ENCODE measurements at regions not wholly inside any gene's neighbourhood (a gene's known extent, or its start where the extent isn't known, plus 50 kb on each side); places are given as distances from the start of the nearest gene placed in this dataset.
"Not testable (repeated sequence)": the region's sequence is repeated elsewhere in the genome, so short reads cannot be mapped to it uniquely, and the experiment has no call there.

DNA sequence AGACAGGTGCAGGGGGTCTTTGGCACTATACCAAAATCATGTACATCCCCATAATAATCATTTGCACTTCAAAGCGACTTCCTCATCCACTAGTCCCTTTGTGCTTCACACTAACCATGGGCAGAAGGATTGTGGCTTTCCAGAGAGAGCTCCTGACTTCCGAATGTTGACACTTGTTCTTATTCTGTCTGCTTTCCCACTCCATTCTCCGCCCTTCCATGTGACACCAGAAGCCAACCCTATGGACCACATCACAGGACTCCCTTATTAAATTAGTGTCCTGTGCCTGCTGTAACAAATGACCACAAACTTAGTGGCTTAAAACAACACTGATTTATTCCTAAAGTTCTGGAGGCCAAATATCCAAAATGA is 91.6 kb downstream of the CMC2 start:
- H3K4me3 Mint-ChIP-seq, result no peak overlapping the region
- H3K4me1 Mint-ChIP-seq (ENCODE audit: low read depth in 2 of 2), result no peaks in the 10 kb centered on the region
- DNase-seq (ENCODE audit: low spot score) (no peak), ATAC-seq (no peak)
- peaks cover 18 to 30% of the 10 kb centered on the region in 2 donors for H3K27me3 Mint-ChIP-seq
- no peaks in the 10 kb centered on the region for H3K9me3 Mint-ChIP-seq
- no peak overlapping the region for H3K27ac Mint-ChIP-seq
- H3K36me3 Mint-ChIP-seq, result no peaks in the 10 kb centered on the region

DNA sequence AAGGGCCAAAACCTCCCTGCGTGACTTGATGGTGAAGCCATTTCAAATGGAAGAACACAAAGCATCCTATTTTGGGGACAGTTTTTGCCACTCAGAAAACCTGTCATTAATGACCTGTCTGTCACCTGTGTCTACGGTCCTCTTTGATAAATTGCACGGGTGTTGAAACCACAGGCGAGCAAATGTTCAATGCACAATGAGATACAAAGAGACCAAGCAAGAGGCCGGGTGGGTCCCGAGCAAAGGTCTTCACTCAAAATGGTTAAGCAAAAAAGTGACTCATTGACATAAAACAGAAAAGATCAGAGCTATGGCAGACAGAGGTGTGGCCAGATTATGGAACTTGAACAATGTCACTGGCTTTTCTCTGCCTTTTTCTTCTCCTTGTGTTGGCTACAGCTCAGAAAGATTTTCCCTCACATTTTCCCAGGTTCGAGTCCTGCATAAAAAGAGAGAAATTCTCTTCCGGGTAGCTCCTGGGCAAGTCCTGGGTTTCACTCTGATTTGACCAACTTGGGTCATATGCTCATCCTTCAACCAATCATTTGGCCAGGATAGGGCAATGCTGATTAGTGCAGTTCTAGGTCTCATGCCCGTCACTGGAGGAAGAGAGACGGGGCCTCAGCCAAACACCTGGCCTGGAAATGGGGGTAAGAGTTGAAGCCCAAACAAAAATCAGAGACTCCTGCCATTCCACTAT is 92.2 kb downstream of the CMC2 start:
- no peaks in the 10 kb centered on the region for H3K9me3 Mint-ChIP-seq
- H3K4me3 Mint-ChIP-seq, result no peak overlapping the region
- no peaks in the 10 kb centered on the region for H3K4me1 Mint-ChIP-seq (ENCODE audit: low read depth in 2 of 2)
- no peak overlapping the region for H3K27ac Mint-ChIP-seq
- H3K27me3 Mint-ChIP-seq, result peaks cover 12 to 25% of the 10 kb centered on the region in 2 donors
- no peak for ATAC-seq
- H3K36me3 Mint-ChIP-seq, result no peaks in the 10 kb centered on the region
- DNase-seq (ENCODE audit: low spot score), result no peak

DNA sequence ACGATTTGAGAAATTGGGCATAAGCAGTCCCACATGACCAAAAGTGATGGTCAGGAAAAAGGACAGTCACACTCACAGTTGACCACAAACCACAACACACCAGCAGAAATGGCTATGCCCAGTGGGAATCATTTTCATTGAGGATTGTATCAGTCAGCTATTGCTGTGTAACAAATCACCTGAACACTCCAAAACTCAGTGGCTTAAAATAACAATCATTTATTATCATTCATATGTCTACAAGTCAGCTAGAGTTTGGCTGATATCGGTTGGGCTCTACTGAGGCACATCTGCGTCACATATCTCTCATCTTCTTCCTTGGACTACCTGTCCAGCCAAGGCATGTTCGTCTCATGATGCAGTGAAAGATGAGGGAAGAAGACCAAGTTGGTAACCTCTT is 93.3 kb downstream of the CMC2 start:
- ATAC-seq (no peak), DNase-seq (ENCODE audit: low spot score) (no peak)
- H3K9me3 Mint-ChIP-seq, result no peaks in the 10 kb centered on the region
- no peak overlapping the region for H3K27ac Mint-ChIP-seq
- no peaks in the 10 kb centered on the region for H3K36me3 Mint-ChIP-seq
- H3K4me1 Mint-ChIP-seq (ENCODE audit: low read depth in 2 of 2), result no peaks in the 10 kb centered on the region
- H3K4me3 Mint-ChIP-seq, result no peak overlapping the region
- H3K27me3 Mint-ChIP-seq, result peaks cover 5 to 14% of the 10 kb centered on the region in 2 donors

DNA sequence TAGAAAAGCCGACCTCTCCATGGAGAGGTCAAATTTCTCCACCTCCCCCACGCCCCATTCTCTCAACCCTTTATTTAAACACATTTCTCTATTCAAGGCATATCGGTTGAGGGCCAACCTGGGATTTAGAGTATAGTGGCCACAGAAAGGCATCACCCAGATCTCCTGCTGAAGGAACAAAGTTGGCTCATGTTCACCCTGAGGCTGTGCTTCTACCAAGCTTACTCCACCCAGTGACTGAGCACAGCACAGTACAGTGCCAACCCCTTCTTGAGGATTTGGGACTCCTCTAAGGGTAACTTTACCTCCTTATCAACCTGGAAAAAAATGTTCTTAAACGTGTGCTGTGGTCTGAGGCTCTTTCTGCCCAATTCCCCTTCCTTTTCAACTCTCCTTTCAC is 94.0 kb downstream of the CMC2 start:
- Mint-ChIP-seq H3K36me3 (no peaks in the 10 kb centered on the region), H3K9me3 (no peaks in the 10 kb centered on the region), H3K27me3 (peaks cover 2 to 6% of the 10 kb centered on the region in 2 donors), H3K4me1 (ENCODE audit: low read depth in 2 of 2) (no peaks in the 10 kb centered on the region), H3K4me3 (no peak overlapping the region), H3K27ac (no peak overlapping the region)
- DNase-seq (ENCODE audit: low spot score) (no peak), ATAC-seq (no peak)

DNA sequence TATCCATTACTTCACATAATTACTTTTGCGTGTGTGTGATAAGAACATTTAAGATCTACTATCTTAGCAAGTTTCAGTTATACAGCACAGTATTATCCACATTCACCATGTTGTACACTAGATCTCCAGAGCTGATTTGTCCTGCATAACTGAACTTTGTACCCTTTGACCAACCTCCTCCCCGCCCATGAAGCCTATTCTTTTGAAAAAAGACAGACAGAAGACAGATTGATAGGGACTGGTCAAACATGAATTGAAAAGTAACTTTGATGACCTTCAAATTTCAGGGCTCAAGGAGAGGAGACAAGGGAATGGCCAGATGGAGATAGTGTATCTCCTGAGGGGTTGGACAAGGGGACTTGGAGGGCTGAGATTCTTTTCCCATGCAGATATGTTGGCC is 96.3 kb downstream of the CMC2 start:
- no peak overlapping the region for H3K27ac Mint-ChIP-seq
- ATAC-seq (no peak), DNase-seq (ENCODE audit: low spot score) (no peak)
- H3K27me3 Mint-ChIP-seq, result peaks cover 2 to 6% of the 10 kb centered on the region in 2 donors
- no peak overlapping the region for H3K4me3 Mint-ChIP-seq
- no peaks in the 10 kb centered on the region for H3K9me3 Mint-ChIP-seq
- H3K4me1 Mint-ChIP-seq (ENCODE audit: low read depth in 2 of 2), result no peaks in the 10 kb centered on the region
- no peaks in the 10 kb centered on the region for H3K36me3 Mint-ChIP-seq

DNA sequence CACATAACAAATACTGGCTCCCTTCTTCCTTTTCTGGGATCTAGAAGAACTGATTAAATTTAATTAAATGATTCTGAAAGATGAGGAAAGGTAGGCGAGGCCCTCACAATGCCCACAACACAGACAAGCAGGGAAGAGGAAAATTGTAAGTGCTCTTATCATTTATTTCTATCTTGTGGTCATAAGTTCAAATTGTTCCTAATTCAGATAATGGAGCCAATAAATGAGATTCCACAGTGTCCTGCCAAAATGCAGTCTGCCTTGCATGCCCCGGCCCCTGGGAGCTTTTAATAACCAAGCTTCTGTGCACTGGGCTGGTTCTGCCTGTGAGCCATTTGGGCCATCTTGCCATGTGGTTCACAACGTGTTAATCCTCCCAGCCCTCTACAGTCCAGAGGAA is 97.0 kb downstream of the CMC2 start:
- DNase-seq (ENCODE audit: low spot score) (no peak), ATAC-seq (no peak)
- Mint-ChIP-seq H3K4me1 (ENCODE audit: low read depth in 2 of 2) (no peaks in the 10 kb centered on the region), H3K9me3 (no peaks in the 10 kb centered on the region), H3K27me3 (peaks cover 0 to 6% of the 10 kb centered on the region in 2 donors), H3K36me3 (no peaks in the 10 kb centered on the region), H3K27ac (no peak overlapping the region), H3K4me3 (no peak overlapping the region)

DNA sequence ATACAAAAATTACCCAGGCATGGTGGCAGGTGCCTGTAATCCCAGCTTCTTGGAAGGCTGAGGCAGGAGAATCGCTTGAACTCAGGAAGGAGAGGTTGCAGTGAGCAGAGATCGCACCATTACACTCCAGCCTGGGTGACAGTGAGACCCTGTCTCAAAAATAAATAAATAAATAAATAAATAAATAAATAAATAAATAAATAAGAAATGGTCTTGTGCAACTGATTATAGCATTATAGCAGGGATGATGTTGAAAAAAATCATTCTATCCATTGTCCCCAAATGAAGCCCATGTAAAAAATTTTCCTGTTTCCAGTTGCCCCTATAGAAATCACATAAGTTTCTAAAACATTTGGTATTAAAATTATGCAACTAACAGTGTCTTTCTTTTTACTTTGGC is 100.5 kb downstream of the CMC2 start:
- not testable (repeated sequence) for H3K27ac Mint-ChIP-seq; H3K4me3 Mint-ChIP-seq; H3K9me3 Mint-ChIP-seq; DNase-seq (ENCODE audit: low spot score); H3K36me3 Mint-ChIP-seq; H3K4me1 Mint-ChIP-seq (ENCODE audit: low read depth in 2 of 2); H3K27me3 Mint-ChIP-seq; ATAC-seq

DNA sequence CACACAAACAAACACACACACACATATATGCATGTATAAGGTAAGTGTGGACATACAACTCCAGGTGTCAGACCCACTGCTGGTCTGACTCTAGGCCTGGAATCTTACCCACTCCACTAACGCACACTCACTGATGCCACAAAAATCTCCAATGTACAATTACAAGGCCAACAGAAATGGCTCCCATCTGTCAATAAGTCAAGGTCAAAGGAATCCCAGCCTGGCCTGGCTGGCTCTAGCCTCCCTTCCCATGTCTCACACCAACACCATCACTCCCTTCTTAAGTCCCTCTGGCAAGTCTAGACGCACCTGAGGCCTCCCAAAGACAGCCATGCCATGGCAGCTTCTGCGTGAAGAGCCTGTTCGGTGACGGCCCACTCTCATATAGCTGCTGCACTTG is 99.2 kb upstream of the CDYL2 start:
- Mint-ChIP-seq H3K9me3 (no peaks in the 10 kb centered on the region), H3K27me3 (peaks cover 9% of the 10 kb centered on the region in 2 donors), H3K27ac (no peak overlapping the region), H3K36me3 (no peaks in the 10 kb centered on the region), H3K4me1 (ENCODE audit: low read depth in 2 of 2) (no peaks in the 10 kb centered on the region), H3K4me3 (no peak overlapping the region)
- ATAC-seq, result no peak
- no peak for DNase-seq (ENCODE audit: low spot score)

DNA sequence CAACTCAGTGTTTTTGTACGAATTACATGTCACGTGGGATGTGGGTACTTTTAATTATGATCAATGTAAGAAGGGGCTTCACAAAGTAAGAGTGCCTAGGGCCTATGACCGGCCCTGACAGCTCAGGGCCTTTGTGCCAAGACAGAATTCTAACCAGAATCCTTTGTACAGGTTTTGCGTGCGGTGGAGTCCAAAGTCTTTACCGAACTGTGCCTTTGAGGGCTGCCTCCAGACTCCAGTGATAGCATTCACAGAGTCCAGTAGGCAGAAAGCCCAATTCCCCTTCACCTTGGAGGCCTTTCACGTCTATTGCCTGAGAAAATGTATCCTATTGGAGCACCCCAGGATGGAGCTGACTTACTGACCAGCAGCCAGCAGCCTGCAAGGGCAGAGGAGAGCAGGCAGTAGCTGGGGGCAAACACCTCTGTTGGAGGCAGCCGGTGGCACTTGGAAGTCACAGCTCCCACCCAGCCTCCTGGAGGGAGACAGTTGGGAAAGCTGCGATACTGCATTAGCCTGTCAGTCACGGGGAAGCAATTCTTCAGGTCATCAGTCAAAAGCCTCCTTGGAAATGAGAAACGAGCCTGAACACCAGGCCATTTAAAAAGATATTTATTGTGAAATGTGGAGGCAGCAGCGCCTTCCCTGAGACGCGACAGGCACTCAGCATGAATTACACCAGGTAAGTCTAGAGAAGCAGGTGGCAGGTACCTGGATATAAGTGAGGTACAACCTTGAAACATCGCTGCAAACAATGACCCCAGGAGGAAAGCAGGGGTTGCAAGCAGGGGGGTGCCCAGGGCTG is 98.1 kb upstream of the CDYL2 start:
- Mint-ChIP-seq H3K27me3 (peaks cover 9% of the 10 kb centered on the region in 2 donors), H3K9me3 (no peaks in the 10 kb centered on the region), H3K4me1 (ENCODE audit: low read depth in 2 of 2) (no peaks in the 10 kb centered on the region), H3K36me3 (no peaks in the 10 kb centered on the region), H3K27ac (no peak overlapping the region), H3K4me3 (no peak overlapping the region)
- ATAC-seq, result no peak
- no peak for DNase-seq (ENCODE audit: low spot score)

DNA sequence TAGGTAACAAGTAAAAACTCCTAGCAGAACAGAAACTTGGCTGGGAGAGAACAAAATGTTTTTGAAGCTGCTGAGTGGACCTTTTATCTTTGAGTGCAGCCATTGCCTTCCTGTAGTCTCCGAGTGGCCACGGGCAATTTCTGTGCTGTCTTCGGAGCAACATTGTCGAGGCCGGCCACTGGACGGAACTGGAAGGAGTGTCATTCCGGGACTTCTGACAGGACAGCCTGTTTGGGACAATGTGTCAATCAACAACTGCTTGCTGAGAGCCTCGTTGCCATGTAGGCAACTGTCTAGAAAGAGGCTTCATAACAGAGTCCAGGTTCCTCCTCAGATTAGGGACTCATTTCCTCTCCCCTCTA is 96.2 kb upstream of the CDYL2 start:
- no peaks in the 10 kb centered on the region for H3K9me3 Mint-ChIP-seq
- H3K27me3 Mint-ChIP-seq, result peaks cover 9% of the 10 kb centered on the region in 2 donors

DNA sequence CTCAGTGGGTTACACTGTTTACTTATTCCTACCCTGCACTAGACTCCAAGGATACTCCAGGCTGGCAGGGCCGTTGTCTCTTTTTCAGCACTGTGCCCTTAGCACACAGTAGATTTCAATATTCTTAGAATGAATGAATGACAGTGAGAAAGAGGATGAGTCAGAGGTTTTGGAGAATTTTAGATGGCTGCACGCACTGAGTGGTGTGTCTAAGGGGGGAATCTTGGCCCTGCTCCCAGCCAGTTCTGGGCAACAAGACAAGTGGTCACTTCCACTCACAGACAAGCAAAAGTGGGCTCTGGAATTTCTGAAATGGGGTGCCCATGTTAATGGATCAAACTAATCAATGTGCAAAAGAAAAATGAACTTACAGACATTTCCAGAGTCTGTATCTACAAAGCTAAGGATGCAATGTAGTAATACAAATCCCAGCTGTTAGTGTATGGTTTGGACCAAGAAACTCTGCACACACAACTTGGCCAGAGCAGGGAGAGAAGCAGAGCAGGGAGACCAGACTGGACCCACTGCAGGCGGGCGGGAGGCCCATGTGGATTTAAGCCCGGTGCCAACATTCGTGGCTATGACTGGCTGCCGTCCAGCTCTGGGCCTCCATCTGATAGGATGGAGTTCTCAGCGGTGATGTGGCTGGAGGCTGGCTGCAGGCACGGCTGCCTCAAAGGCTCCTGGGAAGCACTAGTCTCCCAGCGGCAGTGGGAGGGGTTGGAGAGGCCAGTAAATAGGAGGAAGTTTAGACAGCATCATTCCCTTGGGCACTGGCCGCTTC is 95.6 kb upstream of the CDYL2 start:
- Mint-ChIP-seq H3K27me3 (peaks cover 9 to 12% of the 10 kb centered on the region in 2 donors), H3K9me3 (no peaks in the 10 kb centered on the region), H3K27ac (no peak overlapping the region), H3K36me3 (no peaks in the 10 kb centered on the region), H3K4me3 (no peak overlapping the region), H3K4me1 (ENCODE audit: low read depth in 2 of 2) (no peaks in the 10 kb centered on the region)
- ATAC-seq (no peak), DNase-seq (ENCODE audit: low spot score) (no peak)

More for the DNA sequence above, 96.2 kb upstream of the CDYL2 start:
- Mint-ChIP-seq H3K36me3 (no peaks in the 10 kb centered on the region), H3K4me1 (ENCODE audit: low read depth in 2 of 2) (no peaks in the 10 kb centered on the region), H3K27ac (no peak overlapping the region), H3K4me3 (no peak overlapping the region)
- ATAC-seq (no peak), DNase-seq (ENCODE audit: low spot score) (no peak)

DNA sequence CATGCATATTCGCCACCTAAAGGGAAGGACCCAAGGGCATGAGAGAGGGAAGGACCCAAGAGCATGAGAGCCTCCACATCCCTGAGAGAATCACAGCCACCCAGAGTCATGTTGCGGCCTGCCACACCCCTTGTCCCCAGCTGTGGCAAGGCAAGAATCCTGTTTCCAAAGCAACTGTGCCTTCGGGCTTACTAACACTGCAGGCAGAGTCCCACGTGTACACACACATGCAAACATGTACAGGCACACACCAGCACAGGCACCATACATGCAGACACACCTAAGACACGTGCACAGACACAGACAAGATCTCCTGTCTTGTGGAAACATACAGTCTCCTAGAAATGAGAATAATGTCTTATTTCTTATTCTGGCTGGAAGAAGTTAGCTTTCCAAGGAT is 92.4 kb upstream of the CDYL2 start:
- DNase-seq (ENCODE audit: low spot score) (no peak), ATAC-seq (no peak)
- H3K27ac Mint-ChIP-seq, result no peak overlapping the region
- no peaks in the 10 kb centered on the region for H3K9me3 Mint-ChIP-seq
- no peak overlapping the region for H3K4me3 Mint-ChIP-seq
- no peaks in the 10 kb centered on the region for H3K4me1 Mint-ChIP-seq (ENCODE audit: low read depth in 2 of 2)
- H3K36me3 Mint-ChIP-seq, result no peaks in the 10 kb centered on the region
- peaks cover 9 to 12% of the 10 kb centered on the region in 2 donors for H3K27me3 Mint-ChIP-seq

DNA sequence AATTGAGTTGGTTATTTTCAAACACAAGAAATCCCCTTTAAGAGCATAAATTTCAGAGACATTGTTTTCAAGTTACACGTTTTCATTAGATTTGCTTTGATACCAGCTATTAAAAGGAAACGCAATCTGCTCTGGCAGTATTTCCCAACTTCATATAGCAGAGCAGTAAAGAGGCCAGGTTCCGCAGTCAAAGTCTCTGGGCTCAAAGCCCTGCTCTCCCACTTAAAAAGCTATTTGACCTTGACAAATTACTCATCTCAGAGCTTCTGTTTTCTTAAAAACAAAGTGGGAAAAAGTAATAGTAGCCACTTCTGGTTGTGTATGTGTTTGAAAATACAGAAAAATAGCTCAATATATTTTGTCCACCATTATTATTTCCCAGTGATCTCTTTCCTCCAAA is 89.7 kb upstream of the CDYL2 start:
- H3K9me3 Mint-ChIP-seq, result no peaks in the 10 kb centered on the region
- DNase-seq (ENCODE audit: low spot score) (no peak), ATAC-seq (no peak)
- no peaks in the 10 kb centered on the region for H3K36me3 Mint-ChIP-seq
- H3K4me3 Mint-ChIP-seq, result no peak overlapping the region
- peaks cover 0 to 3% of the 10 kb centered on the region in 2 donors for H3K27me3 Mint-ChIP-seq
- no peaks in the 10 kb centered on the region for H3K4me1 Mint-ChIP-seq (ENCODE audit: low read depth in 2 of 2)
- no peak overlapping the region for H3K27ac Mint-ChIP-seq

DNA sequence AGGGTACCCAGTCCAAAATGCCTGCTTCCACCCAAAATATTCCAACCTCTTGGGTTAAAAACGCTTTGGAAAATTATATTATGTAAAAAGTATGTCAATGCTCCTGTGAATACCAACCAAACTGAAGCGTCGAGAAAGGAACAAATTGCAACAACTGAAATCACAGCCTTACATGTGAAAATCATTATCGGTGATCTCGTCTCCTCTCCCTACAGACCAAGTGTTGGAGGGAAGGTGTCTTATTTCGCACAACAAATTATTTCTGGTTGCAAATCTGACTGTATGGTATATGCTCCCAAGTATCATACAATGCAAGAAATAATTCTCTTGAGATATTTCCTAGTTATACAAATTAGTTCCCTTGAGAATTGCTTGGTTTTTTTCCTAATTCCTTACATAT is 89.3 kb upstream of the CDYL2 start:
- H3K4me3 Mint-ChIP-seq, result no peak overlapping the region
- H3K27me3 Mint-ChIP-seq, result peaks cover 0 to 6% of the 10 kb centered on the region in 2 donors
- no peaks in the 10 kb centered on the region for H3K4me1 Mint-ChIP-seq (ENCODE audit: low read depth in 2 of 2)
- H3K27ac Mint-ChIP-seq, result no peak overlapping the region
- DNase-seq (ENCODE audit: low spot score) (no peak), ATAC-seq (no peak)
- H3K36me3 Mint-ChIP-seq, result no peaks in the 10 kb centered on the region
- no peaks in the 10 kb centered on the region for H3K9me3 Mint-ChIP-seq
